Calu3 (cell line): ENCODE measurements at regions not wholly inside any gene's neighbourhood (a gene's known extent, or its start where the extent isn't known, plus 50 kb on each side); places are given as distances from the start of the nearest gene placed in this dataset.

Experiments used
- BruUV-seq: library from RNA; stranded (reverse); fragments of 400-500 nt; replicated peaks from 2 replicates; lab custom pipeline; 2021; lab: Mats Ljungman, UMichigan
- CTCF ChIA-PET: fragments of 300-600 bp; sonication (Branson Sonifier 250); formaldehyde crosslinking; loops from one replicate; lab custom pipeline; 2022; ENCODE audit warnings: antibody characterized with exemption; lab: Charles Lee
- DNase-seq: peaks from one replicate; pipeline ENCODE4 v3.0.0; 2022
- H3K27ac Mint-ChIP-seq: one replicate; pipeline ENCODE4 v1.8.0; 2022; ENCODE audit warnings: mixed read lengths; ENCODE audit not compliant: unreplicated experiment
- H3K27me3 Mint-ChIP-seq: one replicate; pipeline ENCODE4 v1.8.0; 2022; ENCODE audit warnings: mixed read lengths; ENCODE audit not compliant: unreplicated experiment
- H3K36me3 Mint-ChIP-seq: one replicate; pipeline ENCODE4 v1.8.0; 2022; ENCODE audit warnings: mild to moderate bottlenecking, moderate library complexity, mixed read lengths; ENCODE audit not compliant: insufficient read depth, unreplicated experiment
- H3K4me1 Mint-ChIP-seq: one replicate; pipeline ENCODE4 v1.8.0; 2022; ENCODE audit warnings: mild to moderate bottlenecking, low read depth, mixed read lengths; ENCODE audit not compliant: unreplicated experiment
- H3K4me3 Mint-ChIP-seq: one replicate; pipeline ENCODE4 v1.8.0; 2022; ENCODE audit warnings: mild to moderate bottlenecking, low read depth, moderate library complexity, mixed read lengths; ENCODE audit not compliant: unreplicated experiment
- H3K9me3 Mint-ChIP-seq: one replicate; pipeline ENCODE4 v1.8.0; 2022; ENCODE audit warnings: low read depth, mixed read lengths; ENCODE audit not compliant: unreplicated experiment
- CTCF ChIP-seq: fragments of 200-600 bp; IDR thresholded peaks from one replicate; pipeline ENCODE4 v1.8.0; 2022; ENCODE audit warnings: antibody characterized with exemption; ENCODE audit not compliant: unreplicated experiment
- intact Hi-C: fragments of 100-400 bp; cut with micrococcal nuclease; formaldehyde crosslinking; loops from one replicate; pipeline ENCODE4 v1.10.0; 2022; ENCODE audit not compliant: unreplicated experiment

GRCh38 chr5:68403301-68403700 lies 187.7 kb downstream of the PIK3R1 start:
- BruUV-seq = no TSS peak
- Mint-ChIP-seq H3K36me3 (no peaks in the 10 kb centered on the region), H3K4me3 (no peak overlapping the region), H3K9me3 (peaks cover 6% of the 10 kb centered on the region), H3K27ac (no peak overlapping the region), H3K4me1 (peaks cover 32% of the 10 kb centered on the region), H3K27me3 (no peaks in the 10 kb centered on the region)
- CTCF ChIA-PET = no interaction called here
- DNase-seq = no peak
- no peak for TF ChIP-seq CTCF
- intact Hi-C loops = no loop called here

- Mint-ChIP-seq H3K27me3 (no peaks in the 10 kb centered on the region), H3K27ac (no peak overlapping the region)
- CTCF ChIA-PET = no interaction called here
Observed at GRCh38 chr5:68404246-68404645, 188.7 kb downstream of the PIK3R1 start.

GRCh38 chr5:68405026-68405684 lies 189.6 kb downstream of the PIK3R1 start:
- H3K9me3 Mint-ChIP-seq = peaks cover 2% of the 10 kb centered on the region
- no peak for TF ChIP-seq CTCF
- intact Hi-C loops = no loop called here
- no peaks in the 10 kb centered on the region for H3K36me3 Mint-ChIP-seq
- H3K27me3 Mint-ChIP-seq = no peaks in the 10 kb centered on the region
- no TSS peak for BruUV-seq
- DNase-seq = peak; percentile 12
- CTCF ChIA-PET = no interaction called here
- H3K4me3 Mint-ChIP-seq = no peak overlapping the region
- peak overlapping the region; percentile 78 for H3K27ac Mint-ChIP-seq
- peaks cover 32% of the 10 kb centered on the region for H3K4me1 Mint-ChIP-seq

More at GRCh38 chr5:68404246-68404645, 188.7 kb downstream of the PIK3R1 start:
- no peaks in the 10 kb centered on the region for H3K36me3 Mint-ChIP-seq
- TF ChIP-seq CTCF = no peak
- peaks cover 32% of the 10 kb centered on the region for H3K4me1 Mint-ChIP-seq
- intact Hi-C loops = no loop called here
- peaks cover 4% of the 10 kb centered on the region for H3K9me3 Mint-ChIP-seq
- no peak overlapping the region for H3K4me3 Mint-ChIP-seq
- DNase-seq = no peak
- no TSS peak for BruUV-seq

- H3K27me3 Mint-ChIP-seq = no peaks in the 10 kb centered on the region
- no peak for TF ChIP-seq CTCF
- no peaks in the 10 kb centered on the region for H3K9me3 Mint-ChIP-seq
- no peaks in the 10 kb centered on the region for H3K36me3 Mint-ChIP-seq
- peak; percentile 24 for DNase-seq
- CTCF ChIA-PET = interaction anchor here (0.7 to 1.3 kb wide), 2 partner anchors 41 to 140 kb away, joined by 3 read pairs; no protein-coding TSS in a partner anchor
- no TSS peak for BruUV-seq
- H3K27ac Mint-ChIP-seq = peak overlapping the region; percentile 8
- peak overlapping the region; percentile 33 for H3K4me3 Mint-ChIP-seq
- intact Hi-C loops = no loop called here
- peaks cover 32% of the 10 kb centered on the region for H3K4me1 Mint-ChIP-seq
Observed at GRCh38 chr5:68405784-68406743, 190.5 kb downstream of the PIK3R1 start.
